ENCODE measurements at regions not wholly inside any gene's neighbourhood (a gene's known extent, or its start where the extent isn't known, plus 50 kb on each side); places are given as distances from the start of the nearest gene placed in this dataset.
"Not testable (repeated sequence)": the region's sequence is repeated elsewhere in the genome, so short reads cannot be mapped to it uniquely, and the experiment has no call there.

DNA sequence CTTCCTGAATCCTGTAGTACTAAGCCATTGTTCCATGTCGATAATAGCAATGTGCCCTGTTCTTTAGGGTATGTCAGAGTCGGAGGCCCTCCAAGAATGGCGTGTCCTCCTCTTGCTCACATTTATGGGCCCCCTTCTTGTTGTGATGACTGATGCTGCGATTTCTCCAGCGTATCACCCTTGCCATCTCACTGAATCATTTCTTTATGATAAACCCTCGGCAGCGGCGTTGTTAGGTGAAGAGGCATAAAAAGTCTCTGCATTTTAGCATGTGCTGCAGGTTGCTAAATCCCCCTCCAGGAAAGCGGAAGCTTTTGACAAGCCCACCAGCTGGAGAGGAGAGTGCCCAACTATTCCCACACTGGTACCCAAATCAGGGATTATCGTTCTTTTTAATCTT is 1045.3 kb downstream of the BRD1 start:
- no peak for DNase-seq

DNA sequence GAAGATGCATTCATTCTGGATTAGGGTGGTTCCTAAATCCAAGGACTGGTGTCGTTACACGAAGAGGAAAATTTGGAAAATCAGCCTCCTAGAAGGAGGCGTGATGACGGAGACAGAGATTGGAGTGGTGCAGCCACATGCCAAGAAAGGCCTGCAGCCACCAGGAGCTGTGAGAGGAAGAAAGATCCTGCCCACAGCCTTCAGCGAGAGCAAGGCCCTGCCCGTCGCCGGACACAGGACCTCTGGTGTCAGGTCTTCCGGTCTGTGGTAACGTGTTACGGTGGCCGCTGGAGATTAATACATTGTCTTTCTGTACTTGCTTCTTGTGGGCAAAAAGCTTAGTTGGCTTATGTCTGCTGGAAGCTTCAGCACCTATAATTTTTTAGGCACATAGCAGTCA is 1045.8 kb downstream of the BRD1 start:
- DNase-seq = no peak

DNA sequence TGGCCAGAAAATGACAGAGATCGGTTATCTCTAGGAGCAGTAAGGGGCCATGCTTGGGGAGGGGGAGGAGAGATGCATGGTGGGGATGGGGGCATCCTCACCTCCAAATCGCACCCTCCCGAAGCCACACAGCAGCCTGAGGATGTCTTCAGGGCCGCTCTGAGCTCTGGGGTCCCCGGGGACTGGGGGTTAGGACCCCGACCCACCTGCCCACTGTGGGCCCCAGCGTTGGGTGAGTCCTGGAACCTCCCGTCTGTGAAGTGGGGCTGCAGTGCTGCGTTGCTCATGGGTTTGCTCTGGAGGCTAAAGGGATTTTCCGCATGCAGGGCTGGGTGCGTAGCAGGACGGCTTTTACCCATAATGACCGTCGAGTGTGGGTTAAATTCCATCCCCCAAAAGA is 1046.3 kb downstream of the BRD1 start:
- no peak for DNase-seq

DNA sequence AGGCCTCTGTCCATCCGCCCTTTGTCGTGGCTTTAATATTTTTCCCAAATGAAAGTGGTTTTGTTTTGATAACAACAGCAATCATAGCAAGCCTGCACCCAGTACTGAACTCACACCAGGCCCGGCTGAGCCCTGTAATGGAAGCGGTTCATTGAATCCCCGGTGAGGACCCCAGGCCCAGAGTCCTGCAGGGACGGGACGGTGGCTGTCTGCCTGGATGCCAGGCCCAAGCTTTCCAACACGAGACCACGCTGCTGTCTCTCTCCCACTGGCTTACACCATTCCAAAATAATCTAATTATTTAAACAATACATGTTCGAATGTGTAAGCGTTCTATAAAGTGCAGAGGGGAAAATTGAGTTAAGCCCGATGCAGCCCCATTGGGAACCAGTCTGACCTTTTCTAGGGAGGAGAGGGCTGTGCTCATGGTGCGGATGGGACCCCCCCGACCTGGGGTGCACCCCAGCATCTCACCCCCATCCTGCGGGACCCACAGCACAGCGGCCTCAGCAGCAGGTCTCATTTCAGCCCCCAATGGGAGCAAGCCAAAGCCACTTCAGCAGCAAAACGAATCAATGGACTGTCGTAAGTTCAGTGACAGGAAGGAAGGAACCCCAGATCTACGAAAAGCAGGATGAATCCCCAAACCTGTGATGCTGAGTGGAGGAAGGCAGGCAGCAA is 1046.9 kb downstream of the BRD1 start:
- no peak for DNase-seq

DNA sequence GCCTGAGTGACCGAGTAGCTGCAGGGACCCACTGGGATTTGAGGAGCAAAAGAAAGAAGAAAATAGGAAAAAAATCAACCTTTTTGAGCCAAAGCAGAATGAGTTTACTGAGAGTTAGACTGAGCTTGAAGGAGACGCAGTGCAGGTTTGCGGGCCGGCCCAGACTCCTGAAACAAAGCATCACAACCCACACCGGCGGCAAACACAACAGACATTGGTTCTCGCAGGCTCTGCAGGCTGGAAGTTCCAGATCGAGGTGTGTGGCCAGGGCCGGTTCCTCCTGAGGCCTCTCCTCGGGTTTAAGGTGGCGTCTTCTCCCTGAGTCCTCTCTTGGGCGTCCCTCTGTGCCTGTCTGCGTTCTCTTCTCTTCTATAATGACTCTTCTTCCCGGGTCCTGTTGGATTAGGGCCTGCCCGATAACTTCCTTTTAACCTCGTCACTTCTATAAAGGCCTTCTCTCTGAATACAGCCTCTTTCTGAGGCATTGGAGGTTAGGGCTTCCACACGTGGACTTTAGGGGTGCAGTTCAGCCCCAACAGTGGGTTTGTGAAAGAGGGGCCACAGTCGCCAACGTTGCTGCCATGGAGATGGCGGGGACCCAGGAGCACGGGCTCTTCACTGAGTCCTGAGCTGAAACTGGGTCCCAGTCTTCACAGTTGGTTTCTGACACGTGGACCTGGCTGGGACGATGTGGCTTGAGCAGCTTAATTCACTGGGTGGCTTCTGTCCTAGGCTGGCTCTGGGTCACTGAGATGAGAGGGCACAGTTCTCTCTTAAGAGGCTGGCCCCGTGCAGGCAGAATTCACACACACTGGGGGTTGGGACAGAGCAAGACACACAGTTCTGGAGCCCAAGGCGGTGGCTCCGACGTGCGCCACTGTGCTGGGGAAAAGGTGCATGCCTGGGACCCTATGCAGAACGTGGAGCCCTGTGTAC is 1047.7 kb downstream of the BRD1 start:
- no peak for DNase-seq

DNA sequence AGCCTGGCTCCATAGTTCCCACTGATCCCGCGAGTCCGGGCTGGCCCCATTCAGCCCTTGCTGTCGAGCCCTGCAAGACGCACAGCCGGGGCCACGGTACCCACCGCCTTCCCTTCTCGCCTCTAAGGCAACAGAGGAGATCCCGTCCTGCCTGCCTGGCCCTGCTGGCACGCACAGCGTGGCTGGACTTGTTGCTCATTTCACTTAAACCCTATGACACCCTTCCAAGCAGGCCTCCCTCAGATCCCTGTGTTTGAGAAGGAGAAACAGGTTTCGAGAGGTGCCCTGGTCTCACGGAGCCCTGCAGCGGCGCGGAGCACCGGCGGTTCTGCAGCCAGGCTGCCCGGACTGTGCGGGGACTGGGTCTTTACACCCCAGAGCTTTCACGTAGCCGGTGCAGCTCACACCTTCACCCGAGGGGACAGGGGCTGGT is 1048.4 kb downstream of the BRD1 start:
- no peak for DNase-seq

DNA sequence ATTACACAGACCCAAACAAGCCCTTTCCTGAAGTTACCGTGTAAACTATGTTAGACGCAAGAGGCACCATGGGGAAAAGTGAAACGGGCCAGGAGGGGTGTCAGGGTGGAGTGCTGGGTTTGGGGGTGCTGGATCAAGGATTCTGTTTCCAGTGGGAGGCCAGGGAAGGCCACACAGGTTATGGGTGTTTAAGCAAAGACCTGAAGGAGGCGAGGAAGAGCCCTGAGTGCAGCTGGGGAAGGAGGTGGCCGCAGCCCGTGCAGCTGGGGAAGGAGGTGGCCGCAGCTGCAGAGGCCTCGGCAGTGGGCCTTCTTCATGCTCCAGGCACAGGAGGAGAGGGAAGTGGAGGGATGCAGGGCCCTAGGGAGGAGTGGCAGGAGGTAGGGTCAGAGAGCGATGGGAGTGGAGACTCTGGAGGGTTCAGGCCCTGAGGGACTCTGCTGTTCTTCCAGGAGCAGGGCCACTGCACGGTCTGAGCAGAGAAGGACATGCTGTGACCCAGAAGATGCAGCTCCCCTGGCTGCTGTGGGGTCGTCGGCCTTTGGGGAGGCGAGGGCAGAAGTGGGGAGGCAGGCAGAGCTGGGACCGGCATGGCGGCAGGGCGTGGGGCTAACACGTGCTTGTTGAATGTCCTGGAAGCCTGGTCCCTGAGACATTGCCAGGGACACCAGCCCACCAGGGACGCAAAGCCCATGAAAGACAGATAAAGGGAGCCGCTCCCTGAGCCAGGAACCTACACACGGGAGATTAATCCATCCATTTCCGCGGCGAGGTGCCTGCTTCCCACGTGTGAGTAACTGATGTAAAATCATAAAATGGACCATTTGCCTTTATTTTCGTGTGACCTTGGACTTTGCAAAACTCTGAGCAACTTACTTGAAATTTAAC is 1049.1 kb downstream of the BRD1 start:
- DNase-seq = no peak

DNA sequence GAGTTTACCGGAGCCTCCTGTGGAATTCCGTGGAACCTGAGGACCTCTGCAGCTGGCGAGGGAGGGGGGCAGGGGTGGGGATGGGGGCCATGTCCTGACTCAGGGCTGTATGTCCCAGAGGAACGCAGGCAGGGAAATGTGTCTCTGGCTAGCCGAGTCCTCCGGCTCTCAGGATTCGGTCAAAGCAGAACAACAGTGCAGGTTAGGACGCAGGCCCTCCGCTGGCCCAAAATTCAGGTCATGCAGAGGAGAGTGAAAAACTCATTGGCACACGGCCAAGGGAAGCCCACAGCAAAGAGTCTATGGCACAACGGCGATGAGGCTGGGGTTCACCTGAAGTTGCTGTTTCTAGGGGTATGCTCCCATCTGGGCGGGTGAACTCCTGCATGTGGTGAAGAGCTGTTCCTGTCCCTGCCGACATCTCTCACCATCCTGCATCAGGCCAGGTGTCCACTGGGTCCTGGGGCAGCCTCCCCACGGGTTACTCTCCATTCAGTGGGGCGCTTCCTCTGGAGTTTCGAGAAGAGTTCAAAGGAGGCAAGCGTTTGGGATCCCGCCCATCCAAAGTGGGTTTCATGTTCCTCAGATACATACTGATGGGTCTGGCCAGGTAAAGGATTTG is 1055.3 kb downstream of the BRD1 start:
- DNase-seq = no peak

DNA sequence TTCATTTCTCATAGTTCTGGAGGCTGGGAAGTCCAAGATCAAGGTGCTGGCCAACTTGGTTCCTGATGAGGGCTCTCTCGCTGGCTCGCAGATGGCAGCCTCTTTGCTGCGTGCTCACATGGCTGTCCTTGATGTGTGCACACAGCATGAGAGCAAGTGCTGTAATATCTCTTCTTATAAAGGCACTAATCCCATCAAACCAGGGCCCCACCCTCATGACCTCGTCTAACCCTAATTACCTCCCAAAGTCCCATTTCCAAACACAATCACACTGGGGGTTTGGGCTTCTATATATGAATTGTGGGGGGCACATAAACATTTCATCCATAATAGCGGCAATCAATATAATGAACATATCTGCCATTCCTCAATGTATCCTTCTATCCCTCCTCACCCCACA is 1062.1 kb downstream of the BRD1 start:
- no peak for DNase-seq

DNA sequence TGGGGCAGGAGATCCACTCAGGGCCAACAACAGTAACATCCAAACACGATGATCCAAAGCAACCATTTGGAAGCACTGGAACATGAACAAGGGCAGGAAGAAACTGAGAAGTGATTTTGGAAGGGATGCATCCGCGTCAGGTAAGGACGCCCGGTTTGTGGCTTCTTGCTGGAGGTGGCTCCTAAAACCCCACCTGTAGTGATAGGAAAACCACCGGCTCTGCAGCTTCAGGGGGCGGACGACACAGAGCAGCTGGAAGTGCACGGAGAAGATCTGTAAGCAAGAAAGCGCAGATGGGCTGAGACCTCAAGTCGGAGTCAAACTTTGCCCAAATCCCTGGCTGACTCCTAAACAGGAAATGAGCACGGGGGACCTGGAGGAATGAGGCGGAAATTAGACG is 1066.1 kb downstream of the BRD1 start:
- DNase-seq = no peak

DNA sequence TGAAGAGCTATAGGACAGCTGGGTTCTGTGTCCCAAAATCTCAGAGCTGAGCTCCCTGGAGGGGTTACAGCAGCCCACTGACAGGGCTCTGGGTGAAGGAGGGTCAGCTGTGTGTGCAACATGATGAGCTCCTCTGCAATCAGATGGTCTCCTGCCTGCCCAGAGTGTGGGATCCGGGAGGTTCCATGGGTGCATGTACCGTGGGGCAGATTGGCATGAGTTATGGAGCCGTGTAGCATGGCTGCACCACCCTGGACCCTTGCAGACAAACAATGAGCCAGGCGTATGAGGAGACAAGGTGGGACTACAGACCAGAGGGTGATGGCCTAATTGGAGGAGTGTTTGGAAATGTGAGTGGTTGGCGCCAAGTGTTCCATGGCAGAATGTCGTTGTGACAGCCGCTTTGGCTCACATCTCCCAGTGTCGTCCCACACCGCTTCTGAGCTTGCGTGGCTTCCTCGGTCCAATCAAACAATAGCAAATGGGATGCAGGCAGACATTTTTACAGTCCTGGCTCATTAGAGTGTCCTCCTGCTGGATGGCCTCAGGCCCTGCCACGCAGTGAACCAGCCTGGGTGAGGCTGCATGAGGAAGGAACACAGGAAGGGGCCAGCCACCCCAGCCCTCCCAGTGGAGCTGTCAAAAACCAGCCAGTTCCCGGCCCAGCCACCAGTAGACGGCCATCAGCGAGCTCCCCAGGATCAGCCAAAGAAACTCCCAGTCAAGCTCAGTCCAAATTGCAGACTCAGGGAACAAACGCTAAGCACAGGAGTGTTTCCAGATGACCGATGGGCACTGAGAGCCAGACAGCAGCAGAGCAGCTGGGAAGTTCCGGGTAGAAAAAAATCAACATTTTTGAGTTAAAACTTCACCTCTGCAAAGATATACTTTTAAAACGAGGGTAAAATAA is 1066.9 kb downstream of the BRD1 start:
- DNase-seq = no peak

DNA sequence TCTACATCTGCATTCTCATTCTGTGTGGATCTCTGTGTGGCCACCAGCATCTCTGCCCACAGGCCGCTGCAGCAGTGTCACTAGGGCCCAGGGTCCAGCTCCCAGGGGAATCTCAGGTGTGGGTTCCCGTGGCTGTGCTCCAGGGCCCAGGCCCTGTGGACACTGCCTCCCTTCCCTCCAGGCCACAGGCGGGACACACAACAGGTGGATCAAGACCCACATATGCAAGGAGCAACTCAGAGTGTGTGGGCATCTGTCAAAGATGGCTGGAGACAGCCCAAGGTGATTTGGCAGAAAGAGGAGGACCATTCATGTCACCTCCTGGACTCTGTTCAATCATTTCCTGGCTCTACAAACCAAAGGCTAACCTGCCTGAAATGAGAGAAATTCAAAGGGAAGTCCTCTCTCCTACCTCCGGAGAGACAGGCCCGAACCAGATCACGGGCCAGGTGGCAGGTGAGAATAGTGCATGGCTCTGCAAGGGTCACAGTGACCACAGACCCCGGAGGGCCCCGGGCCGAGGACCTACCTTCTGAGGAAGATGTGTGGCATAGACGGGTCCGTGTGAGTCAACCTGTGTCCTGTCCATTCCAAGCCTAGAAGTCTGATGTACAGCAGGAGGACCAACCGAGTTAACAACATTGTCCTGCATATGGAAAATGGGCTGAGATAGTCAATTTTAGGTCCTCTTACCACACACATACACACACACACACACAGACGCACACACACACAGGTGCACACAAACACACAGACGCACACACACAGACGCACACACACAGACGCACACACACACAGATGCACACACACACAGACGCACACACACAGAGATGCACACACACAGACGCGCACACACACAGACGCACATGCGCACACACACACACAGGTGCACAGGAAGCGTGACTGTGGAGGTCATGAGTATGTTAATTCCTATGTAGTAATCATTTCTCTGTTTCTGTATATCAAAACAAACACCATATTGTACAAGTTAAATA is 1068.5 kb downstream of the BRD1 start:
- no peak for DNase-seq

DNA sequence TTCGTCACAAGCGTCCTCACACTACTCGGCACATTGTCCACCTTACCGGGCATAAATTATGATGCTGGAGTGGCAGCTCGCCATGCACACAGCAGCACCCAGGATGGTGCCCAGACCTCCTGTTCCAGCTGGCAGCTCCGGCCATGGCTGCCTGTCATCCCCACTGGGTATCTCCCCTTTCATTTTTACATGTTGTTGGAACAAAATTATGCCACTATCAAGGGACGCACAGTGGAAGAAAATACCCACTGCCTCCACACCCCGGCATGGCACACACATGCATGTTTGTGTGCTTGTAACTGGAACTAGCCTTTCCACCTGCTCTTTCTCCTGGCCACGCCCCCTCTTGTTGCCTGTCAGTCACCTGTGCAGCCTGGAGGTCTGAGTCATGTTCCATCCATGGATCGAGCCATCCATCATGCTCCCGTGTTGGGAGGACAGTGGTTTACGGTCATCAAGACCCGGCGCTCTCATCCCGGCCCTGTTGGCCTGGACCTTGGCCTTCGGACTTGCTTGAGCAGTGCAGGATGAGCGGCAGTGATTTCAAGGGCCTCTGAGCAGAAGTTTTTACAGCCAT is 1069.6 kb downstream of the BRD1 start:
- no peak for DNase-seq

DNA sequence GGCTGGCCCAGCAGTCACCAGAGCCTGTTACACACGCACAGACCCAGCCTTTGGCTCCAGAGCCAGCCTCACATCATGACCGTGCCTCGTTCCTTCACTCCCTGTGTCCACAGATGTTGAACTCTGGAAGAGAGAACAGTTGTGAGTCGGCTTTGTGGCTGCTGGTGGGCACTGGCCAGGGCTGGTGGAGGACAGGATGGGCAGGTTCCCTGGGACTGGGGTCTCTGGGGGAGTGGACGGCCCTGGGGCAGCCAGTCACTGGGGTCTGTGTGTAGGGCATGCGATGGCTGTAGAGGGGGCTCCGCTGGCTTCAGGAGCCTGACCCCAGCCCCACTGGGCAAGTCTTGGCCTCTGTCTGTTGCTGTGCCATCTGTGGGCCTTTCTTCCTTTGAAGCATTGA is 1070.1 kb downstream of the BRD1 start:
- no peak for DNase-seq

DNA sequence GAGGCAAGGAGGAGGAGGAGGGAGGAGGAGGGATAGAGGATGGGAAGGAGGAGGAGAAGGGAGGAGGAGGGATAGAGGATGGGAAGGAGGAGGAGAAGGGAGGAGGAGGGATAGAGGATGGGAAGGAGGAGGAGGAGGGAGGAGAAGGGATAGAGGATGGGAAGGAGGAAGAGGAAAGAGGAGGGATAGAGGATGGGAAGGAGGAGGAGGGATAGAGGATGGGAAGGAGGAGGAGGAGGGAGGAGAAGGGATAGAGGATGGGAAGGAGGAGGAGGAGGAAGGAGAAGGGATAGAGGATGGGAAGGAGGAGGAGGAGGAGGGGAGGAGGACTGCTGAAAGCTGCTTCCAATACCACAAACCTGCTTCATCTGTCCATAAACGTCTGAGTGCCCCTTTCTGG is 1070.5 kb downstream of the BRD1 start:
- DNase-seq = not testable (repeated sequence)

DNA sequence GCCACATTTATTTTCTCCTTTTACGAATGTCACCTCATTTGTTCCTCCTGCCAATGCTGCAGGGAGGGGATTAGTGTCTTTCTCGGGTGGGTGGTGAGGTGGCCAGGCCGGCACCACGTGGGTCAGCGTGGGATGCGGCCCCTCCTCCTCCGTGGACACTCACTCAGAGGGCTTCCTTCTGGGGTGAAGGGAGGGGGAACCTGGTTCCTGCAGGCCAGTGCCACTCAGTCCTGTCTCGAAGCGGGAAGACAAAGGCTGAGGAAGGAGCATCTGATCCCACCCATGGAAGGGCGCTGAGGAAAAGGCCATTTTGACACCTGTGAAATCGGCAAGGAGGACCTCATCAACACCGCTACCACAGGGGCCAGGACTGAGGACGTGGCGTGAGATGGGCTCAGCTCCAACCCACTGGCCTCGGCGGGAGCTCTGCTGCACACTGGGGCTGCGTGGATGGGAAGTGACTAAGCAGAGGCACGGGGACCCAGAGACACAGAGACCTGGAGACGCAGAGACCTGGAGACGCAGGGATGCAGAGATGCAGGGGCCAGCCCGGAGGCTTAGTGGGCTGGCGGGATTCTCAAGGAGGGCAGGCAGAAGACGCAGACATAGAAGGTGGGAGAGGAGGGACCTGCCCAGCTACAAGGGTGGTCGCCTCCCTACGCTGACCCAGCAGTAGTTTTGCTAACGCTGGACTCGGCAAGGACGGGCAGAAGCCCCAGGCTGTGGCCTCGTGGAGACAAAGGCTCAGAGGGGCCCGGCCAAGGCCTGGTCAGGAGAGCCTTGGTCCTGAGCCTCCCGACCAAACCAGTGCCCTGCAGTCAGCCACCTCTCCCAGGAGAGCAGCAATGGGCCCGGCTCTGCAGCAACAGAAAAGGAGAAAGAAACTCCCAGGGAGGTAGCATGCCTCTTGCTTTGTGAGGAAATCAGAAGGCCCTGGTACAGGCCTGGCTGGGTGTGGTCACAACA is 1071.2 kb downstream of the BRD1 start:
- no peak for DNase-seq

DNA sequence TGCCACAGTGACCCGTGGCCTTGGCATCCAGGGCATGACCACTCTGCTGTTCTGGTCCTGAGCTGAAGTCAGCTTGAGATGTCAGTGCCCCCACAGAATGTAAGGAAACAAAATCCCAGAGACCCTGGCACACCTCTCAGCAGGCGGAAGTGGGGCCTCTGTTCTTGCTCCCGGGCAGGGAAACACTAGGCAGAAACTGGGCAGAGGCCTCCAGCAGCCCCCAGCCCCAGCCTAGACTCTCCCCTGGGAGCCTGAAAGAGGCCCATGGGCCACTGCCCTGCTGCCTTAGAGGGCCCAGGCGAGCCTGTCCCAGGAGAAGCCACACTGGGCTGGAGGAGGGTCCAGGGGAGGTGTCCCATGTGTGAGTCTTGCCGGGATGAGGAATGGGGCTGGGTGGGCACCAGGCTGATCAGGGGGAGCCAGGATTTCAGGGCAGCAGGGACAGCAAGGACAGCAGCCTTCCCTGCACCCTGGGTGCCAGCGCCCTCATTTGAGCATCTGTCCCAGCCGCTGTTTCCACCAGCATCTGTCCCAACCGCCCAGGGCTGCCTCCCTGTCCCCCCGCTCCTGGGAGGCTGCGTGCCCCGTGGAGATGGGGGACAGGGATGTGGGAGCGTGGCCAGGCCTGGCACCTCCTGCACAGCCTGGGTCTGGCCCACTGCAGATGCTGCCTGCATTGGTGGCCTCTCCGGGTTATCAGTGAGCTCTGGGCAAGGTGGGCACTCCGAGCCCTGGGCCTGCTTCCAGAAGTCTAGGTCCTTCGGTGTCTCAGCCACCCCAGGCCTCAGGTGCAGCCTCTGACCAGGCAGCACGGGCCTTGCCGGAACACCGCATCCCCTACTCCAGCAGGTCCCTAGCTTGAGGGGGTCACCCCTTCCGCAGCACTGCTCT is 1072.4 kb downstream of the BRD1 start:
- no peak for DNase-seq

DNA sequence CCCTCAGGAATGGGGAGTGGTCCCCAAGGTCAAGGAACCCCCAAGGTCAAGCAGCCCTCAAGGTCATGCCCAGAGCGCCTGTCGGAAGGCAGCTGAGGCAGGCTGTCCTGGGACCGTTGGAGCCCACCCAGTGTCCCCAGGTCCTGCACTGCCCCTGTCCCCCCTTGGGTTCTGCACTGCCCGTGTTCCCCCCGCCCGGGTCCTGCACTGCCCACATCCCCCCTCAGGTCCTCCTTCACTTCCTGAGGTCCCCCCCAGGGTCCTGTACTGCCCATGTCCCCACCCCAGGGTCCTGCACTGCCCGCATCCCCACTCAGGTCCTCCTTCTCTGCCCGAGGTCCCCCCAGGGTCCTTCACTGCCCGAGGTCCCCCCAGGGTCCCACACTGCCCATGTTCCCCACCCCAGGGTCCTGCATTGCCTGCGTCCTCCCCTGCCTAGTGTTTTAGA is 1073.0 kb downstream of the BRD1 start:
- no peak for DNase-seq

Measured in hematopoietic multipotent progenitor cell treated with erythropoietin and hydrocortisone succinate and interleukin-3 and kit ligand, for 4 days (in vitro differentiated cells).